Neural cell (in vitro differentiated cells): ENCODE measurements at regions not wholly inside any gene's neighbourhood (a gene's known extent, or its start where the extent isn't known, plus 50 kb on each side); places are given as distances from the start of the nearest gene placed in this dataset.

ENCODE experiments used
- H2AFZ ChIP-seq: fragments of 200-600, 300-800 bp; sonication (generic), shearing (Covaris generic); 2 replicates; pipeline ENCODE4 v1.6.0; 2014; ENCODE audit warnings: low read depth, mild to moderate bottlenecking, antibody characterized with exemption, low read length, moderate library complexity
- H3F3A ChIP-seq: fragments of 200-600 bp; shearing (Covaris generic); 2 replicates; pipeline ENCODE4 v1.6.1; 2016; ENCODE audit warnings: mild to moderate bottlenecking, moderate library complexity, mixed read lengths, antibody characterized with exemption, low read length; ENCODE audit not compliant: insufficient read depth, poor library complexity, severe bottlenecking
- H3K27ac ChIP-seq: fragments of 200-600, 300-800 bp; sonication (generic), shearing (Covaris generic); 2 replicates; pipeline ENCODE4 v1.5.1; 2014; ENCODE audit warnings: mild to moderate bottlenecking, low read length, moderate library complexity
- H3K27me3 ChIP-seq: fragments of 300-800, 200-600 bp; sonication (generic), shearing (Covaris generic); 2 replicates; pipeline ENCODE4 v1.6.0; 2014; ENCODE audit warnings: mild to moderate bottlenecking, low read depth, low read length, moderate library complexity; ENCODE audit not compliant: insufficient read depth
- H3K36me3 ChIP-seq: fragments of 300-800, 200-600 bp; sonication (generic), shearing (Covaris generic); 2 replicates; pipeline ENCODE4 v1.5.1; 2014; ENCODE audit warnings: mild to moderate bottlenecking, antibody characterized with exemption, low read length, moderate library complexity; ENCODE audit not compliant: insufficient read depth
- H3K4me2 ChIP-seq: fragments of 300-800, 200-600 bp; sonication (generic), shearing (Covaris generic); 2 replicates; pipeline ENCODE4 v1.6.0; 2014; ENCODE audit warnings: mild to moderate bottlenecking, low read length
- H3K4me3 ChIP-seq: fragments of 300-800, 200-600 bp; sonication (generic), shearing (Covaris generic); 2 replicates; pipeline ENCODE4 v1.5.1; 2014; ENCODE audit warnings: mild to moderate bottlenecking, low read length, moderate library complexity
- H3K79me2 ChIP-seq: fragments of 200-600 bp; shearing (Covaris generic); replicated peaks from 2 replicates; pipeline ENCODE4 v1.6.0; 2014; ENCODE audit warnings: mild to moderate bottlenecking, low read length, moderate library complexity; ENCODE audit not compliant: insufficient read depth
- H3K9ac ChIP-seq: fragments of 300-800, 200-600 bp; sonication (generic), shearing (Covaris generic); 2 replicates; pipeline ENCODE4 v1.6.1; 2016; ENCODE audit warnings: mild to moderate bottlenecking, low read length, mixed read lengths
- H3K9me2 ChIP-seq: fragments of 200-600 bp; shearing (Covaris generic); 2 replicates; pipeline ENCODE4 v1.6.1; 2016; ENCODE audit warnings: mild to moderate bottlenecking, low read length, mixed read lengths; ENCODE audit not compliant: insufficient read depth
- H3K9me3 ChIP-seq: fragments of 200-600, 300-800 bp; sonication (generic), shearing (Covaris generic); 2 replicates; pipeline ENCODE4 v1.6.1; 2016; ENCODE audit warnings: mild to moderate bottlenecking, mixed run types, low read length, moderate library complexity, mixed read lengths
- H4K20me1 ChIP-seq: fragments of 200-600 bp; shearing (Covaris generic); 2 replicates; pipeline ENCODE4 v1.6.1; 2016; ENCODE audit warnings: mild to moderate bottlenecking, mixed run types; ENCODE audit not compliant: insufficient read depth
- CTCF ChIP-seq: fragments of 450-650 bp; IDR thresholded peaks from 2 replicates; pipeline ENCODE4 v1.5.1; 2014; ENCODE audit warnings: antibody characterized with exemption, mild to moderate bottlenecking, moderate library complexity; ENCODE audit not compliant: poor library complexity, severe bottlenecking
- EP300 ChIP-seq: fragments of 450-650 bp; conservative IDR thresholded peaks from 2 replicates; pipeline ENCODE4 v1.6.1; 2014; ENCODE audit warnings: antibody characterized with exemption, mild to moderate bottlenecking, moderate library complexity; ENCODE audit not compliant: poor library complexity, severe bottlenecking
- EZH2 ChIP-seq: fragments of 200-600, 300-800 bp; shearing (Covaris generic), sonication (generic); IDR thresholded peaks from 2 replicates; pipeline ENCODE4 v1.6.1; 2014; ENCODE audit warnings: antibody characterized with exemption, low read length, borderline replicate concordance, mild to moderate bottlenecking; ENCODE audit not compliant: insufficient read depth, poor library complexity, severe bottlenecking
- MXI1 ChIP-seq: fragments of 450-650 bp; conservative IDR thresholded peaks from 2 replicates; pipeline ENCODE4 v1.6.1; 2014; ENCODE audit warnings: antibody characterized with exemption, mild to moderate bottlenecking; ENCODE audit not compliant: poor library complexity, severe bottlenecking
- POLR2AphosphoS5 ChIP-seq: IDR thresholded peaks from 2 replicates; pipeline ENCODE4 v1.6.1; 2012
- RAD21 ChIP-seq: fragments of 450-650 bp; conservative IDR thresholded peaks from 2 replicates; pipeline ENCODE4 v1.6.1; 2014; ENCODE audit warnings: antibody characterized with exemption, mild to moderate bottlenecking, moderate library complexity
- SMC3 ChIP-seq: fragments of 450-650 bp; conservative IDR thresholded peaks from 2 replicates; pipeline ENCODE4 v1.6.1; 2014; ENCODE audit warnings: antibody characterized with exemption, mild to moderate bottlenecking, moderate library complexity; ENCODE audit not compliant: poor library complexity
- TAF1 ChIP-seq: IDR thresholded peaks from 2 replicates; pipeline ENCODE4 v1.6.1; 2012; ENCODE audit warnings: low read depth
- TF ChIP-seq, protein P1 (sequence below): IDR thresholded peaks from 2 replicates; pipeline ENCODE4 v1.6.1; 2012; ENCODE audit warnings: borderline replicate concordance

GRCh38 chr12:91240386-91241095, 57.9 kb upstream of the DCN start:
- Histone ChIP-seq H3K27me3 (no peaks in the 10 kb centered on the region), H3K9me3 (no peaks in the 10 kb centered on the region), H3K4me2 (no peak overlapping the region), H3F3A (no peaks in the 10 kb centered on the region), H3K79me2 (no peaks in the 10 kb centered on the region), H3K9me2 (no peaks in the 10 kb centered on the region), H3K9ac (no peak overlapping the region), H4K20me1 (no peaks in the 10 kb centered on the region), H3K4me3 (no peak overlapping the region), H3K36me3 (no peaks in the 10 kb centered on the region), H2AFZ (no peak overlapping the region), H3K27ac (no peak overlapping the region)
- no peak for TF ChIP-seq SMC3
- TF ChIP-seq, protein P1, sequence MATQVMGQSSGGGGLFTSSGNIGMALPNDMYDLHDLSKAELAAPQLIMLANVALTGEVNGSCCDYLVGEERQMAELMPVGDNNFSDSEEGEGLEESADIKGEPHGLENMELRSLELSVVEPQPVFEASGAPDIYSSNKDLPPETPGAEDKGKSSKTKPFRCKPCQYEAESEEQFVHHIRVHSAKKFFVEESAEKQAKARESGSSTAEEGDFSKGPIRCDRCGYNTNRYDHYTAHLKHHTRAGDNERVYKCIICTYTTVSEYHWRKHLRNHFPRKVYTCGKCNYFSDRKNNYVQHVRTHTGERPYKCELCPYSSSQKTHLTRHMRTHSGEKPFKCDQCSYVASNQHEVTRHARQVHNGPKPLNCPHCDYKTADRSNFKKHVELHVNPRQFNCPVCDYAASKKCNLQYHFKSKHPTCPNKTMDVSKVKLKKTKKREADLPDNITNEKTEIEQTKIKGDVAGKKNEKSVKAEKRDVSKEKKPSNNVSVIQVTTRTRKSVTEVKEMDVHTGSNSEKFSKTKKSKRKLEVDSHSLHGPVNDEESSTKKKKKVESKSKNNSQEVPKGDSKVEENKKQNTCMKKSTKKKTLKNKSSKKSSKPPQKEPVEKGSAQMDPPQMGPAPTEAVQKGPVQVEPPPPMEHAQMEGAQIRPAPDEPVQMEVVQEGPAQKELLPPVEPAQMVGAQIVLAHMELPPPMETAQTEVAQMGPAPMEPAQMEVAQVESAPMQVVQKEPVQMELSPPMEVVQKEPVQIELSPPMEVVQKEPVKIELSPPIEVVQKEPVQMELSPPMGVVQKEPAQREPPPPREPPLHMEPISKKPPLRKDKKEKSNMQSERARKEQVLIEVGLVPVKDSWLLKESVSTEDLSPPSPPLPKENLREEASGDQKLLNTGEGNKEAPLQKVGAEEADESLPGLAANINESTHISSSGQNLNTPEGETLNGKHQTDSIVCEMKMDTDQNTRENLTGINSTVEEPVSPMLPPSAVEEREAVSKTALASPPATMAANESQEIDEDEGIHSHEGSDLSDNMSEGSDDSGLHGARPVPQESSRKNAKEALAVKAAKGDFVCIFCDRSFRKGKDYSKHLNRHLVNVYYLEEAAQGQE: no peak
- TF ChIP-seq EZH2: no peak
- TF ChIP-seq POLR2AphosphoS5: no peak
- TF ChIP-seq EP300: no peak
- no peak for TF ChIP-seq TAF1
- TF ChIP-seq CTCF: no peak
- no peak for TF ChIP-seq MXI1
- no peak for TF ChIP-seq RAD21

GRCh38 chr12:91239481-91239880, 56.9 kb upstream of the DCN start:
- H4K20me1 ChIP-seq: no peaks in the 10 kb centered on the region
- H3K9me2 ChIP-seq: no peaks in the 10 kb centered on the region
- H3K4me2 ChIP-seq: no peak overlapping the region
- no peak overlapping the region for H3K27ac ChIP-seq
- H3K9me3 ChIP-seq: no peaks in the 10 kb centered on the region
- H3K36me3 ChIP-seq: no peaks in the 10 kb centered on the region
- no peak overlapping the region for H2AFZ ChIP-seq
- no peak overlapping the region for H3K4me3 ChIP-seq
- no peaks in the 10 kb centered on the region for H3K79me2 ChIP-seq
- H3F3A ChIP-seq: no peaks in the 10 kb centered on the region
- TF ChIP-seq SMC3 (no peak), CTCF (no peak), EZH2 (no peak), RAD21 (no peak), EP300 (no peak), POLR2AphosphoS5 (no peak)
- TF ChIP-seq, protein P1: no peak
- H3K9ac ChIP-seq: no peak overlapping the region
- no peaks in the 10 kb centered on the region for H3K27me3 ChIP-seq
